Calu3 (cell line): ENCODE measurements at regions not wholly inside any gene's neighbourhood (a gene's known extent, or its start where the extent isn't known, plus 50 kb on each side); places are given as distances from the start of the nearest gene placed in this dataset.

Source experiments
- BruUV-seq: library from RNA; stranded (reverse); fragments of 400-500 nt; replicated peaks from 2 replicates; lab custom pipeline; 2021; lab: Mats Ljungman, UMichigan
- CTCF ChIA-PET: fragments of 300-600 bp; sonication (Branson Sonifier 250); formaldehyde crosslinking; loops from one replicate; lab custom pipeline; 2022; ENCODE audit warnings: antibody characterized with exemption; lab: Charles Lee
- DNase-seq: peaks from one replicate; pipeline ENCODE4 v3.0.0; 2022
- H3K27ac Mint-ChIP-seq: one replicate; pipeline ENCODE4 v1.8.0; 2022; ENCODE audit warnings: mixed read lengths; ENCODE audit not compliant: unreplicated experiment
- H3K27me3 Mint-ChIP-seq: one replicate; pipeline ENCODE4 v1.8.0; 2022; ENCODE audit warnings: mixed read lengths; ENCODE audit not compliant: unreplicated experiment
- H3K36me3 Mint-ChIP-seq: one replicate; pipeline ENCODE4 v1.8.0; 2022; ENCODE audit warnings: mild to moderate bottlenecking, moderate library complexity, mixed read lengths; ENCODE audit not compliant: insufficient read depth, unreplicated experiment
- H3K4me1 Mint-ChIP-seq: one replicate; pipeline ENCODE4 v1.8.0; 2022; ENCODE audit warnings: mild to moderate bottlenecking, low read depth, mixed read lengths; ENCODE audit not compliant: unreplicated experiment
- H3K4me3 Mint-ChIP-seq: one replicate; pipeline ENCODE4 v1.8.0; 2022; ENCODE audit warnings: mild to moderate bottlenecking, low read depth, moderate library complexity, mixed read lengths; ENCODE audit not compliant: unreplicated experiment
- H3K9me3 Mint-ChIP-seq: one replicate; pipeline ENCODE4 v1.8.0; 2022; ENCODE audit warnings: low read depth, mixed read lengths; ENCODE audit not compliant: unreplicated experiment
- CTCF ChIP-seq: fragments of 200-600 bp; IDR thresholded peaks from one replicate; pipeline ENCODE4 v1.8.0; 2022; ENCODE audit warnings: antibody characterized with exemption; ENCODE audit not compliant: unreplicated experiment
- intact Hi-C: fragments of 100-400 bp; cut with micrococcal nuclease; formaldehyde crosslinking; loops from one replicate; pipeline ENCODE4 v1.10.0; 2022; ENCODE audit not compliant: unreplicated experiment

GRCh38 chr5:10834695-10835094, 73.7 kb upstream of the DAP start:
- no TSS peak for BruUV-seq

GRCh38 chr5:10832987-10833386, 72.0 kb upstream of the DAP start:
- BruUV-seq = no TSS peak
- no peaks in the 10 kb centered on the region for H3K36me3 Mint-ChIP-seq
- H3K9me3 Mint-ChIP-seq = no peaks in the 10 kb centered on the region
- H3K4me3 Mint-ChIP-seq = no peak overlapping the region
- intact Hi-C loops = no loop called here
- no peak for TF ChIP-seq CTCF
- DNase-seq = no peak
- H3K27ac Mint-ChIP-seq = no peak overlapping the region
- H3K4me1 Mint-ChIP-seq = no peaks in the 10 kb centered on the region
- peaks cover 43% of the 10 kb centered on the region for H3K27me3 Mint-ChIP-seq
- CTCF ChIA-PET = no interaction called here

More at GRCh38 chr5:10834695-10835094, 73.7 kb upstream of the DAP start:
- Mint-ChIP-seq H3K9me3 (no peaks in the 10 kb centered on the region), H3K27me3 (peaks cover 60% of the 10 kb centered on the region), H3K27ac (no peak overlapping the region), H3K36me3 (no peaks in the 10 kb centered on the region), H3K4me3 (no peak overlapping the region), H3K4me1 (no peaks in the 10 kb centered on the region)
- TF ChIP-seq CTCF = no peak
- intact Hi-C loops = no loop called here
- DNase-seq = no peak
- CTCF ChIA-PET = no interaction called here

GRCh38 chr5:10832421-10832820, 71.4 kb upstream of the DAP start:
- Mint-ChIP-seq H3K4me1 (no peaks in the 10 kb centered on the region), H3K9me3 (no peaks in the 10 kb centered on the region), H3K27me3 (peaks cover 38% of the 10 kb centered on the region), H3K36me3 (no peaks in the 10 kb centered on the region), H3K27ac (no peak overlapping the region), H3K4me3 (no peak overlapping the region)
- no peak for TF ChIP-seq CTCF
- no TSS peak for BruUV-seq
- no peak for DNase-seq
- CTCF ChIA-PET = no interaction called here
- intact Hi-C loops = no loop called here

- H3K4me3 Mint-ChIP-seq = no peak overlapping the region
- TF ChIP-seq CTCF = no peak
- H3K36me3 Mint-ChIP-seq = no peaks in the 10 kb centered on the region
- intact Hi-C loops = no loop called here
- no peaks in the 10 kb centered on the region for H3K9me3 Mint-ChIP-seq
- no TSS peak for BruUV-seq
- no peaks in the 10 kb centered on the region for H3K4me1 Mint-ChIP-seq
- no peak for DNase-seq
- peaks cover 36% of the 10 kb centered on the region for H3K27me3 Mint-ChIP-seq
- no peak overlapping the region for H3K27ac Mint-ChIP-seq
- CTCF ChIA-PET = no interaction called here
Measured at GRCh38 chr5:10831419-10831818, 70.4 kb upstream of the DAP start.
